GM20000 (cell line): ENCODE measurements at regions not wholly inside any gene's neighbourhood (a gene's known extent, or its start where the extent isn't known, plus 50 kb on each side); places are given as distances from the start of the nearest gene placed in this dataset.

Source experiments
- DNase-seq: peaks from one replicate; pipeline ENCODE4 v3.0.0; 2012; ENCODE audit warnings: low spot score
- TF ChIP-seq, protein P1 (sequence below): IDR thresholded peaks from 2 replicates; pipeline ENCODE4 v1.5.1; 2012; ENCODE audit warnings: mild to moderate bottlenecking, control low read depth; ENCODE audit errors: extremely low read depth, missing control alignments

- TF ChIP-seq, protein P1, sequence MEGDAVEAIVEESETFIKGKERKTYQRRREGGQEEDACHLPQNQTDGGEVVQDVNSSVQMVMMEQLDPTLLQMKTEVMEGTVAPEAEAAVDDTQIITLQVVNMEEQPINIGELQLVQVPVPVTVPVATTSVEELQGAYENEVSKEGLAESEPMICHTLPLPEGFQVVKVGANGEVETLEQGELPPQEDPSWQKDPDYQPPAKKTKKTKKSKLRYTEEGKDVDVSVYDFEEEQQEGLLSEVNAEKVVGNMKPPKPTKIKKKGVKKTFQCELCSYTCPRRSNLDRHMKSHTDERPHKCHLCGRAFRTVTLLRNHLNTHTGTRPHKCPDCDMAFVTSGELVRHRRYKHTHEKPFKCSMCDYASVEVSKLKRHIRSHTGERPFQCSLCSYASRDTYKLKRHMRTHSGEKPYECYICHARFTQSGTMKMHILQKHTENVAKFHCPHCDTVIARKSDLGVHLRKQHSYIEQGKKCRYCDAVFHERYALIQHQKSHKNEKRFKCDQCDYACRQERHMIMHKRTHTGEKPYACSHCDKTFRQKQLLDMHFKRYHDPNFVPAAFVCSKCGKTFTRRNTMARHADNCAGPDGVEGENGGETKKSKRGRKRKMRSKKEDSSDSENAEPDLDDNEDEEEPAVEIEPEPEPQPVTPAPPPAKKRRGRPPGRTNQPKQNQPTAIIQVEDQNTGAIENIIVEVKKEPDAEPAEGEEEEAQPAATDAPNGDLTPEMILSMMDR: no peak
Observed at GRCh38 chr14:83483063-83483462, 1949.4 kb upstream of the SEL1L start.

GRCh38 chr14:83485591-83485990 lies 1951.9 kb upstream of the SEL1L start:
- DNase-seq: no peak
- TF ChIP-seq, protein P1: no peak

More at GRCh38 chr14:83483063-83483462, 1949.4 kb upstream of the SEL1L start:
- no peak for DNase-seq

GRCh38 chr14:83491091-83491490 lies 1957.4 kb upstream of the SEL1L start:
- DNase-seq: no peak
- TF ChIP-seq, protein P1: no peak

DNA sequence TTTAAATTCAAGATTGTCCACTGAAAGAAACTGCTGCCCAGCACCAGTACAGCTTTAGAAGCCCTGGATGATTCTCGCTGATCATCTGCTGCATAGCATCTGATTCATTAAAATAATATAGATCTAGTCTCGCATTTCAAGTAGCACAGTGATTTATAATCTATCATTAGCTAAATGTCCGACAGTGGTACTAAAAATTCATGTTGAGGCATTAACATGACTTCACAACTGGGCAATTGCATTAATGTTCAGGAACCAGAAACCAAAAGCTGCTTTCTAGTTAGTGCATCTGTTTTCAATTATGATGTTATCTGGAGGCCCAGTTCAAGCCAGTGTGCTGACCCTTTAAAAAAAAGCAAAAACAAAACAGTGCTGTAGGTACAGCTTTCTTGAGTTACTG lies 1987.2 kb upstream of the SEL1L start:
- TF ChIP-seq, protein P1: no peak
- no peak for DNase-seq

DNA sequence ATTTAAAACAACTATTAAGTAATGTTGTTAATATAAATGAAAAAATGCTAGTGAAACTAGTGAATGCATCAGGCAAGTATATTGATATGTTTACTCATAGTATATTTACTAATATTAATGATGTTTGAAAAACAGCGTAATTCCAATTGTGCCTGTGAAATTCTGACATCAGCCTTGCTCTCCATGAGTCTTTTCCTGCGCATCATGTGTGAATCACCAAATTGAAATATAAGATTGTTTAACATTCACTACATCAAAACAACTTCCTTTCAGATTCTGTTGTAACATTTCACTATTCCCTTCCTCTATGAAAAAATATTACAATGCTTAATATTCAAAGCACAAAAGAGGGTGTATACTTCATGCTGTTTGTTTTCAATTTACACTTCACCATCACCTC lies 1995.9 kb upstream of the SEL1L start:
- no peak for DNase-seq
- TF ChIP-seq, protein P1: no peak

GRCh38 chr14:83533734-83534133 lies 1996.2 kb upstream of the FLRT2 start:
- no peak for DNase-seq
- TF ChIP-seq, protein P1: no peak

DNA sequence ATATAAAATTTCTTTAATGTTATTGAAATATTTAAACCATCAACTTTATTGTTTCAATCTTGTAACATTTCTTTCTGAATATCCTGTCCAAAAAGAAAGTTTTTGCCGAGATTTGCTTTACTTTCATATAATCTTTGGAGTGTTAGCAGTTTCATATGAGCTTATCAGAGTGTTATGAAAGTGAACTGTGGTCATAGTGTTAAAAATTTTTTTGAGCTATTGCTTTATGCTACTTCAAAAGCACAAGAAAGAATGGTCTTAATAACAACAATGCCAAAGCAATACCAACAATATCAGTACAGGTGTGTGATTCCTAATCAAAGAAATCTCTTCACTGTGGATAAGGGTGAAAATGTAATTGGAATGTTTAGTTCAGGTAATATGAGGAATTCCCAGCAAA lies 1994.9 kb upstream of the FLRT2 start:
- DNase-seq: no peak
- TF ChIP-seq, protein P1: no peak
